NB4 (cell line): ENCODE measurements at regions not wholly inside any gene's neighbourhood (a gene's known extent, or its start where the extent isn't known, plus 50 kb on each side); places are given as distances from the start of the nearest gene placed in this dataset.

Source experiments
- POLR2A ChIP-seq: IDR thresholded peaks from 2 replicates; pipeline ENCODE4 v1.6.1; 2011; ENCODE audit warnings: mild to moderate bottlenecking; ENCODE audit not compliant: insufficient read length; ENCODE audit errors: extremely low read depth
- TF ChIP-seq, protein P1 (sequence below): IDR thresholded peaks from 2 replicates; pipeline ENCODE4 v1.6.1; 2011; ENCODE audit warnings: low read depth, low read length
- TF ChIP-seq, protein P2 (sequence below): IDR thresholded peaks from one replicate; pipeline ENCODE4 v1.5.1; 2012; ENCODE audit warnings: low read depth, low read length

DNA sequence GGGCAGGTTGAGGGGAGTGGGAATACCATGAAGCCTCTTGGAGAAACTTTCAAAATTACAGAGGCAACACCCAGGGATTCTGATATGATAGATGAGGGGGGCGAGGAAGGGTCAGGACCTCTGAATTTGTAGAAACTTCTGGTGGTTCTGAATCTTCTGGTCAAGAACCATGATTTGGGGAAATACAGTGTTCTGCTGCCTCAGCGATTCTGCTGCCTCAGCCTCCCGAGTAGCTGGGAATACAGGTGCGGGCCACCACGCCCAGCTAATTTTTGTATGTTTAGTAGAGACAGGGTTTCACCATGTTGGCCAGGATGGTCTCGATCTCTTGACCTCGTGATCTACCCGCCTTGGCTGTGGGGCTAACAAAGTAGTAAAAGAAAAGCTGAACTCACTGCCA is 70.4 kb downstream of the MAGEF1 start:
- TF ChIP-seq, protein P1, sequence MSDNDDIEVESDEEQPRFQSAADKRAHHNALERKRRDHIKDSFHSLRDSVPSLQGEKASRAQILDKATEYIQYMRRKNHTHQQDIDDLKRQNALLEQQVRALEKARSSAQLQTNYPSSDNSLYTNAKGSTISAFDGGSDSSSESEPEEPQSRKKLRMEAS: no peak
- TF ChIP-seq POLR2A: no peak
- TF ChIP-seq, protein P2, sequence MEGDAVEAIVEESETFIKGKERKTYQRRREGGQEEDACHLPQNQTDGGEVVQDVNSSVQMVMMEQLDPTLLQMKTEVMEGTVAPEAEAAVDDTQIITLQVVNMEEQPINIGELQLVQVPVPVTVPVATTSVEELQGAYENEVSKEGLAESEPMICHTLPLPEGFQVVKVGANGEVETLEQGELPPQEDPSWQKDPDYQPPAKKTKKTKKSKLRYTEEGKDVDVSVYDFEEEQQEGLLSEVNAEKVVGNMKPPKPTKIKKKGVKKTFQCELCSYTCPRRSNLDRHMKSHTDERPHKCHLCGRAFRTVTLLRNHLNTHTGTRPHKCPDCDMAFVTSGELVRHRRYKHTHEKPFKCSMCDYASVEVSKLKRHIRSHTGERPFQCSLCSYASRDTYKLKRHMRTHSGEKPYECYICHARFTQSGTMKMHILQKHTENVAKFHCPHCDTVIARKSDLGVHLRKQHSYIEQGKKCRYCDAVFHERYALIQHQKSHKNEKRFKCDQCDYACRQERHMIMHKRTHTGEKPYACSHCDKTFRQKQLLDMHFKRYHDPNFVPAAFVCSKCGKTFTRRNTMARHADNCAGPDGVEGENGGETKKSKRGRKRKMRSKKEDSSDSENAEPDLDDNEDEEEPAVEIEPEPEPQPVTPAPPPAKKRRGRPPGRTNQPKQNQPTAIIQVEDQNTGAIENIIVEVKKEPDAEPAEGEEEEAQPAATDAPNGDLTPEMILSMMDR: no peak
